HG03280 (cell line): ENCODE measurements at regions not wholly inside any gene's neighbourhood (a gene's known extent, or its start where the extent isn't known, plus 50 kb on each side); places are given as distances from the start of the nearest gene placed in this dataset.

Experiments used
- ATAC-seq: cut with Tn5 transposase; IDR thresholded peaks from one replicate; pipeline ENCODE4 v1.9.1; 2021; ENCODE audit warnings: mild to moderate bottlenecking, moderate library complexity; ENCODE audit not compliant: unreplicated experiment

GRCh38 chr18:1995041-1995612 lies 576.2 kb downstream of the METTL4 start:
- ATAC-seq, result no peak

DNA sequence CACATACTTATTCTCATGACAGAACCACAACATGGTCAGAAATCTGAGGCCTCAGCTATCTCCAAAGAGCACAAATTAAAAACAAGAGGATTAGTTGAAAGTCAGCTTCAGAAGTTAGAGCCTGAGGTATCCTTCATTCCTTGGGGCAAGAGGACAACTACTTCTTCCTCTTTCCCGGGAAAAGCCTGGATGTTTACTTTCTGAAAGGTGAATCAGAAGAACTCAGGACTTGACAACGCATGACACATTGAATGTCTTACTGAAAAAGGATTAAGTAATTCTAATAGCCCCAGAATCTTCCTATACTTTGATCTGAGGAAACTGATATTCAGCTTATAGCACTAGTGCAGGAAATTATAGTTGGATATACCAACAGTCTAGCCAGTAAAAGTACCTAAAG lies 573.2 kb downstream of the METTL4 start:
- no peak for ATAC-seq

GRCh38 chr18:1999387-1999786 lies 571.9 kb downstream of the METTL4 start:
- no peak for ATAC-seq

- no peak for ATAC-seq
Observed at GRCh38 chr18:2002151-2002550, 569.2 kb downstream of the METTL4 start.

GRCh38 chr18:2002604-2003003 lies 568.7 kb downstream of the METTL4 start:
- no peak for ATAC-seq

GRCh38 chr18:2009942-2010697 lies 561.2 kb downstream of the METTL4 start:
- no peak for ATAC-seq

DNA sequence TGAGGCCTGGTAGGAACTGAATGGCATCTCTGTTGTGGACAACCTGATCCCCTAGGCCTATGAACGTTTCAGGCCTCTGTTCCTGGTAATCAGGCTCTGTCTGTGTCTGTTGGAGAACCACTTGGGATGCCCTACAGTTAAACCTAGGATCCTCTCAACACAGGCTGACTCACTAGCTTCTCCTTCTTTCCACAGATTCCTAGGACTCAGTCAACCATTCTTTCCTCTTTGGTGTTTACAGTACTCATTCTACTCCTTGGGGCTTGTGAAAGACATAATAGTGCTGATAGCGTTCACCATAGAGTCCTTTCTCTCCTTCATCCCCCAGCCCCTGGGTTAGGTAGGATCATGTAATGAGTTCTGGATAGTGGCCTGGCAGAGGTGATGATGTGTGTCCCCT lies 544.3 kb downstream of the METTL4 start:
- ATAC-seq, result no peak

DNA sequence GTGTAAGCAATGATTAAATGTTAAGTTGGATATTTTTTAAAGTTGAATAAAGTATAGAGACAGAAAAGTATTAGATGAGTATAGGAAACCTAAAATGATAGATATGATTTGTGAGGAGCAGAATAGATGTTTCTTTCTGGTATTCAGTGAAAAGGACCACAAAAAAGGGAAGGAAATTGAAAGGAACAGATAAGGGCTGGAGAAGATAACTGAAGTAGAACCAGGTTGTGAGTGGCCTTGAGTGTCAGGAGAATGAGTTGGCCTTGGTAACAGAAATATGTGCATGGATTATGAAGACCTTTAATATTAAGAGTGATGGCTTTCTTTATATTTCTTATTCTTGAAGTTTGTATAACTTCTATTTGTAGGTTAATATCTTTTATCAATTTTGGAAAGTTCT lies 543.5 kb downstream of the METTL4 start:
- no peak for ATAC-seq

- no peak for ATAC-seq
Observed at GRCh38 chr18:2028986-2029385, 542.3 kb downstream of the METTL4 start.

- no peak for ATAC-seq
Observed at GRCh38 chr18:2030647-2031046, 540.7 kb downstream of the METTL4 start.

GRCh38 chr18:2032036-2032435 lies 539.3 kb downstream of the METTL4 start:
- ATAC-seq, result no peak

GRCh38 chr18:2035056-2035455 lies 536.2 kb downstream of the METTL4 start:
- no peak for ATAC-seq

DNA sequence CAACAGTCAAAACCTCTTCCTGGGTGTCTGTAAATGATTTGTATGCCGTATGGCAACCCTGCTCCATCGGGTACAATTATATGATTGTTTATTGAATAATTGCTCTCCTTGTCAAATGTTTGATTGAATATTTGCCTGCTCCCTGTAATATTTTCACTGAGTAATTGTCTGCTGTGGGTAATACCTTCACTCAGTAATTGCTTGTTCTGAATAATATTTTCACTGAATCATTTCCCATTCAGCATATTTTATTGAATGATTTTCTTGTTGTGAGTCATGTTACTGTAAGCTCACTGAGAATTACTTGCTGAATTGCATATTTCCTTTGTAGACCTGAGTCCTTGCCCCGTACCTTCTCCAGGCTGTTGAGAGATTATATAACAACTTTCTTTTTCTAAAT lies 535.2 kb downstream of the METTL4 start:
- no peak for ATAC-seq

DNA sequence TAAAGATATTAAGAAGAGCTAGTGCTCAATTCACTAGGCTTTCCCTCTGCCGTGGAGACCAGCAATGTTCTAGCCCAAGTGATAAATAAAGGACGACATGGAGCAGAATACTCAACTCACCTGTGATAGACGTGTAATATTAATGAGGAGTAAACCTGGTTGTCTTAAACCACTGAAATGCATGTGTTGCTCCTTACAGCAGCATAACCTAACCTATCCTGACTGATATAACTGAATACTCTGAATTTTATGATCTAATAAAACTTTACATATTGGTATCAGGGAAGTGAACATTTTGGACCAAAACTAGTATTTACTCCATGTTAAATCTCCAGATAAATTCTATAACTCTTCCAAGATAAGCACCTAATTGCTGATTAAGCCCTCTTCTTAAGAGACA lies 531.0 kb downstream of the METTL4 start:
- ATAC-seq, result no peak

GRCh38 chr18:2049986-2050385 lies 521.3 kb downstream of the METTL4 start:
- ATAC-seq, result no peak

GRCh38 chr18:2050702-2051201 lies 520.6 kb downstream of the METTL4 start:
- no peak for ATAC-seq

DNA sequence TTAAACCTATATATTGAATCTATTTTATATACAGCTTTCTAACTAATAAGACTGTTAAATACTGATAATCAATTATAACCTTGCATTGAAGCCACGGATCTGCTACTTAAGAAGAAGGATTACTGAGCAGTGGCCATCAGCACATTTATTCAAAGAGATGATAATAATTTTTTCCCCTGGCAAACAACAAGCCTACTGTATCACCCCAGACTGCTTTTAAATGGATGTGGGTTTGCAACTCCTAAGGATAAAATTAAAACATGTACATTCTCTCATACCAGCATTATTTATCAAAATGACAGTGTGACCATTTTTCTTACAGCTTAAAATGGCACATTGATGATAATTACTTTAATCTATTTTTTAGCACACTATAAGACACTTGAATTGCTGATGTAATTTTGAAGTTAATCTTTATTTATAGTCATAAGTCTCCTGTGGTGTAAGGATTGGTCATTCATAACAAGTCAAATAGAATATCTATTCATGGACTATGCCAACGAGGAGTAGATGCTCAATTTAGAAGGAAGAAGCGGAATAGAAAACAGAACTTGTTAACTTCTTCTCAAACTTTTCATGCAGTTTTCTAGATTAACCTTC lies 517.7 kb downstream of the METTL4 start:
- no peak for ATAC-seq

DNA sequence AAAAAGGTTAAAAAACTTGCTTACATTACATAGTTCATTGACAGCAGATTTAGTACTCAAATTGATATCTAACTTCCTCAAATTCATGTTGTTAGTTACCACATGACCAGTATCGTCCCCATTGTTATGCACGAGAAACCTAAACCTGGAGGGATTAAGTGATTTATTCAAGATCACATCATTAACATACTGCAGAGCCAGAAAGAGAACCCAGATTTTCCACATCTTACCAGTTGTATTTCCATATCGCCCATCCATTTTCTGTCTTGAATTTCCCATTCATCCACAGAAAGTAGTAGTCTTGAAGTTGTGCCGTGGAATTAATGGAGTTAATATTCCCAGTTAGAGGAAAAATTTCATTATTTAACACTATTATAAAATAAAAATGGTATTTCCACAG lies 512.0 kb downstream of the METTL4 start:
- ATAC-seq, result no peak

DNA sequence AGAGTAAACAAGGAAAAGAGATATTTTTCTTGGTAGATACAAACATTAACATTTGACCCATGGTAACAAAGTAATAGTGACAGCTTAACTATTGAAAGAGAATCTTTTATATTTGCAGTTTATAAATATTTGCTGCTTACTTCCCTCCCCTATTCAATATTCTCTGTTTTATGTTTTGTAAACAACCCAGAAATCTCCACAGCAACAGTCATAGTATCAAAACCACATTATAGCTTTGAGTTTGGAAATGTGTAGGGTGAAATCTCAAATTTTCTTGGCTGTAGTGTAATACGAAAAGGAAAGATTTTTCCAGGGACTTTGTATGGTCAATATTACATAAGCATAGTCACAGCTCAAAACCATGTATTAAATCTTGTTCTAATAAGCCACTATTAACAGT lies 511.2 kb downstream of the METTL4 start:
- no peak for ATAC-seq

GRCh38 chr18:2070631-2071030 lies 500.7 kb downstream of the METTL4 start:
- ATAC-seq, result no peak

DNA sequence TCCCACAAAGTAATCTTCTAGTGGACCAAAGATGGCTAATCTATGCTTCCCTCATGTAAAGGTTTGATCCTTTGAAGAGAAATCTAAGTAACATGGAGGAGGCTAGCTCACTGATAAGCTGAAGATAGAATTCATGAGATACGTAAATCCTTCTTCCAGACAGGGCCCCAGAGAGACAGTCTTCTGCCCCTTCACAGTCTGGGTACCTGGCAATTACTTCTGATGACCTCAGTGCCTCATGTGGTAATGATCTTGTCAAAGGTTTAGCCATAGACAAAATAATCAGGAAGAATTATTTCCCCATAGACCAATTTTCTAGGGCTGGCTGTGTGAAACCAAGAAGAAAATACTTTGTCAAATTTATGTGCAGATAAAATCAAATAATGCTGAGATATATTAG lies 495.8 kb downstream of the METTL4 start:
- no peak for ATAC-seq

GRCh38 chr18:2082676-2083075 lies 488.6 kb downstream of the METTL4 start:
- no peak for ATAC-seq
